IMR-90 (cell line): ENCODE measurements at regions not wholly inside any gene's neighbourhood (a gene's known extent, or its start where the extent isn't known, plus 50 kb on each side); places are given as distances from the start of the nearest gene placed in this dataset.

Experiments
- ATAC-seq: fragments of 200-7000 bp; cut with Tn5 transposase; 2 replicates; pipeline ENCODE4 v1.9.1; 2020; ENCODE audit warnings: low read depth, mild to moderate bottlenecking, moderate library complexity
- BruUV-seq: library from RNA; stranded (reverse); fragments of 400-500 nt; replicated peaks from 2 replicates; lab custom pipeline; 2021; lab: Mats Ljungman, UMichigan
- CTCF ChIA-PET: fragments of 300-600 bp; formaldehyde crosslinking; extraction: SDS; loops from one replicate; lab custom pipeline; 2021; ENCODE audit warnings: antibody characterized with exemption; lab: Yijun Ruan, JAX
- POLR2A ChIA-PET: fragments of 300-600 bp; sonication (Branson Sonifier 250); formaldehyde crosslinking; loops from one replicate; lab custom pipeline; 2022; ENCODE audit warnings: antibody characterized with exemption; ENCODE audit not compliant: unreplicated experiment; lab: Charles Lee
- DNase-seq: peaks from one replicate; pipeline ENCODE4 v3.0.0; 2013
- H2AFZ ChIP-seq: replicated peaks from 2 replicates; pipeline ENCODE3; 2013; ENCODE audit warnings: low read length, mild to moderate bottlenecking; ENCODE audit not compliant: poor library complexity
- H2AK5ac ChIP-seq: 2 replicates; pipeline ENCODE4 v1.6.1; 2013; ENCODE audit warnings: low read depth, low read length, inconsistent platforms
- H2AK9ac ChIP-seq: replicated peaks from 2 replicates; pipeline ENCODE3; 2013; ENCODE audit warnings: mild to moderate bottlenecking, low read depth, low read length, moderate library complexity; ENCODE audit not compliant: poor library complexity
- H2BK120ac ChIP-seq: 2 replicates; pipeline ENCODE4 v1.6.1; 2013; ENCODE audit warnings: low read depth, low read length, inconsistent platforms
- H2BK15ac ChIP-seq: 3 replicates; pipeline ENCODE4 v1.6.1; 2013; ENCODE audit warnings: low read depth, low read length, inconsistent platforms
- H2BK20ac ChIP-seq: 2 replicates; pipeline ENCODE4 v1.6.1; 2013; ENCODE audit warnings: low read depth, mild to moderate bottlenecking, inconsistent platforms, low read length, moderate library complexity
- H2BK5ac ChIP-seq: 2 replicates; pipeline ENCODE4 v1.6.1; 2013; ENCODE audit warnings: mild to moderate bottlenecking, low read depth, low read length, inconsistent platforms; ENCODE audit not compliant: poor library complexity, severe bottlenecking
- H3K14ac ChIP-seq: replicated peaks from 2 replicates; pipeline ENCODE4 v1.6.1; 2013; ENCODE audit warnings: low read depth, low read length, inconsistent platforms
- H3K18ac ChIP-seq: 2 replicates; pipeline ENCODE4 v1.6.1; 2013; ENCODE audit warnings: low read depth, low read length, control low read depth
- H3K23ac ChIP-seq: 2 replicates; pipeline ENCODE4 v1.6.1; 2013; ENCODE audit warnings: low read depth, low read length, inconsistent platforms
- H3K27ac ChIP-seq: 2 replicates; pipeline ENCODE4 v1.5.1; 2013; ENCODE audit warnings: mild to moderate bottlenecking, control low read depth, low read length; ENCODE audit not compliant: insufficient read depth
- H3K27me3 ChIP-seq: 2 replicates; pipeline ENCODE4 v1.6.1; 2013; ENCODE audit warnings: low read length; ENCODE audit not compliant: control insufficient read depth, insufficient read depth
- H3K36me3 ChIP-seq: 2 replicates; pipeline ENCODE4 v1.6.1; 2013; ENCODE audit warnings: low read length, mixed read lengths; ENCODE audit not compliant: control insufficient read depth, insufficient read depth
- H3K4ac ChIP-seq: 2 replicates; pipeline ENCODE4 v1.6.1; 2013; ENCODE audit warnings: low read depth, low read length, inconsistent platforms
- H3K4me1 ChIP-seq: 2 replicates; pipeline ENCODE4 v1.6.1; 2013; ENCODE audit warnings: low read length, mixed read lengths; ENCODE audit not compliant: control insufficient read depth, insufficient read depth
- H3K4me2 ChIP-seq: 2 replicates; pipeline ENCODE4 v1.6.1; 2013; ENCODE audit warnings: low read depth, mild to moderate bottlenecking, control low read depth, low read length, moderate library complexity
- H3K4me3 ChIP-seq: 2 replicates; pipeline ENCODE4 v1.5.1; 2013; ENCODE audit warnings: low read depth, mild to moderate bottlenecking, control low read depth, low read length, moderate library complexity; ENCODE audit not compliant: insufficient read depth
- H3K56ac ChIP-seq: 2 replicates; pipeline ENCODE4 v1.6.1; 2013; ENCODE audit warnings: low read length, inconsistent platforms; ENCODE audit not compliant: insufficient read depth; ENCODE audit errors: extremely low read depth
- H3K79me1 ChIP-seq, 2 experiments: 2 replicates each; pipeline ENCODE4 v1.6.1; 2013; ENCODE audit warnings: low read length in 2 of 2, inconsistent platforms in 1 of 2, low read depth in 1 of 2
- H3K9ac ChIP-seq: 2 replicates; pipeline ENCODE4 v1.6.1; 2013; ENCODE audit warnings: low read depth, low read length, control low read depth
- H3K9me1 ChIP-seq: 2 replicates; pipeline ENCODE4 v1.6.1; 2013; ENCODE audit warnings: low read length, inconsistent platforms; ENCODE audit not compliant: insufficient read depth
- H3K9me3 ChIP-seq: 2 replicates; pipeline ENCODE4 v1.6.1; 2013; ENCODE audit warnings: low read length; ENCODE audit not compliant: control insufficient read depth, insufficient read depth
- H4K20me1 ChIP-seq: 2 replicates; pipeline ENCODE4 v1.6.1; 2013; ENCODE audit warnings: low read length, inconsistent platforms; ENCODE audit not compliant: insufficient read depth
- H4K5ac ChIP-seq: 2 replicates; pipeline ENCODE4 v1.6.1; 2013; ENCODE audit warnings: mild to moderate bottlenecking, low read depth, low read length, control low read depth
- H4K8ac ChIP-seq, 2 experiments: 2 replicates each; pipeline ENCODE4 v1.6.1; 2013; ENCODE audit warnings: low read depth in 2 of 2, low read length in 2 of 2, control low read depth in 1 of 2, inconsistent platforms in 1 of 2
- H4K91ac ChIP-seq: 2 replicates; pipeline ENCODE4 v1.6.1; 2013; ENCODE audit warnings: low read depth, low read length, inconsistent platforms; ENCODE audit not compliant: insufficient read depth
- FOS ChIP-seq: fragments of 150-350 bp; IDR thresholded peaks from 2 replicates; pipeline ENCODE4 v1.6.1; 2016; ENCODE audit warnings: low read depth, low read length
- MAZ ChIP-seq: IDR thresholded peaks from 2 replicates; pipeline ENCODE4 v1.6.1; 2012; ENCODE audit warnings: low read depth, mild to moderate bottlenecking, low read length, improper control_type of control experiment, moderate library complexity, borderline replicate concordance
- POLR2A ChIP-seq: IDR thresholded peaks from 2 replicates; pipeline ENCODE4 v1.6.1; 2012; ENCODE audit warnings: mild to moderate bottlenecking, low read depth, low read length
- WGBS, 2 experiments: methylation state at CpG; one replicate each; pipeline versions ENCODE4 v1.1.5 to v1.1.7; 2013; ENCODE audit warnings: missing lambda C conversion rate in 2 of 2; ENCODE audit not compliant: insufficient read length in 1 of 2; ENCODE audit errors: extremely low coverage in 2 of 2; 5-methylcytosine and 5-hydroxymethylcytosine counted together
- dilution Hi-C: fragments of 300-500 bp; cut with HindIII; formaldehyde crosslinking; loops from one replicate; pipeline ENCODE4 v1.14.3; 2018; ENCODE audit warnings: low sequenced_read_pairs; ENCODE audit not compliant: unreplicated experiment
- in situ Hi-C: fragments of 300-500 bp; cut with MboI; formaldehyde crosslinking; loops from 3 replicates; pipeline ENCODE4 v1.14.3; 2019; ENCODE audit warnings: low sequenced_read_pairs, inconsistent platforms, mixed read lengths
- intact Hi-C: fragments of 100-400 bp; cut with micrococcal nuclease; formaldehyde crosslinking; loops from 2 replicates; pipeline ENCODE4 v1.10.0; 2022

GRCh38 chr12:114952573-114953271 lies 268.7 kb upstream of the TBX3 start:
- H3K4me2 ChIP-seq: no peak overlapping the region
- H2AK9ac ChIP-seq: no peak overlapping the region
- ATAC-seq (no peak), DNase-seq (peak; percentile 20)
- CTCF ChIA-PET: no interaction called here
- no peaks in the 10 kb centered on the region for H3K79me1 ChIP-seq
- H4K8ac ChIP-seq: peak overlapping the region in 1 of 2 experiments; percentile 27; a peak in 2 of 4 replicates
- 40% methylated on average over 3 of the region's 18 CpGs; no CpG with 5 or more reads in 1 of the 2 experiments for WGBS, 2 experiments
- no peak overlapping the region for H2BK5ac ChIP-seq
- no peak overlapping the region; the same call in 2 of the 3 replicates for H2BK15ac ChIP-seq
- in situ Hi-C loops: no loop called here
- H3K9ac ChIP-seq: no peak overlapping the region
- no peaks in the 10 kb centered on the region for H3K4me1 ChIP-seq
- H2BK20ac ChIP-seq: no peak overlapping the region
- no peak overlapping the region for H3K18ac ChIP-seq
- H3K27me3 ChIP-seq: no peaks in the 10 kb centered on the region
- H3K56ac ChIP-seq: no peak overlapping the region
- TF ChIP-seq POLR2A: no peak
- no peak for TF ChIP-seq MAZ
- TF ChIP-seq FOS: no peak
- no peaks in the 10 kb centered on the region for H4K20me1 ChIP-seq
- dilution Hi-C loops: no loop called here
- no peak overlapping the region for H3K27ac ChIP-seq
- H3K36me3 ChIP-seq: no peaks in the 10 kb centered on the region
- no TSS peak for BruUV-seq
- H3K4me3 ChIP-seq: no peak overlapping the region
- POLR2A ChIA-PET: no interaction called here
- no peak overlapping the region for H4K5ac ChIP-seq
- 0 out of 2 replicates have a peak overlapping the region, but pooled peaks have one; percentile 8 for H2AK5ac ChIP-seq
- intact Hi-C loops: no loop called here
- H2BK120ac ChIP-seq: no peak overlapping the region
- H4K91ac ChIP-seq: no peak overlapping the region
- peak overlapping the region; percentile 50; the same call in 1 of the 2 replicates for H3K14ac ChIP-seq
- H3K4ac ChIP-seq: peak overlapping the region; percentile 22
- no peak overlapping the region for H3K23ac ChIP-seq
- H2AFZ ChIP-seq: peak overlapping the region; percentile 77
- no peaks in the 10 kb centered on the region for H3K9me3 ChIP-seq
- no peaks in the 10 kb centered on the region for H3K9me1 ChIP-seq
